Stomach (tissue), 8 donors: ENCODE measurements at regions not wholly inside any gene's neighbourhood (a gene's known extent, or its start where the extent isn't known, plus 50 kb on each side); places are given as distances from the start of the nearest gene placed in this dataset.

Experiments used
- DNase-seq, 2 donors: peaks; one replicate each; pipeline versions ENCODE4 v3.0.0 to v3.0.0-alpha.2; 2013 to 2019
- H3K27ac ChIP-seq, 5 donors: fragments of 200-600 bp in 4 of 5; sonication (generic) in 4 of 5; one replicate each; pipeline ENCODE4 v1.5.1; 2013 to 2019; ENCODE audit warnings: mild to moderate bottlenecking in 1 of 5, moderate library complexity in 1 of 5
- H3K27me3 ChIP-seq, 3 donors: fragments of 200-600 bp; sonication (generic); one replicate each; pipeline ENCODE4 v1.5.1; 2017 to 2019; ENCODE audit warnings: mixed run types in 1 of 3
- H3K36me3 ChIP-seq, 4 donors: fragments of 200-600 bp; sonication (generic); 1 replicate in 3 of 4; 2 replicates in 1 of 4; pipeline ENCODE4 v1.5.1; 2016 to 2019
- H3K4me1 ChIP-seq, 4 donors: fragments of 200-600 bp; sonication (generic); one replicate each; pipeline ENCODE4 v1.5.1; 2016 to 2019
- H3K4me3 ChIP-seq, 4 donors: fragments of 200-600 bp; sonication (generic) in 3 of 4; one replicate each; pipeline ENCODE4 v1.5.1; 2016 to 2019; ENCODE audit warnings: mild to moderate bottlenecking in 1 of 4
- H3K9me3 ChIP-seq, 4 donors: fragments of 200-600 bp; sonication (generic); one replicate each; pipeline ENCODE4 v1.5.1; 2016 to 2019
- CTCF ChIP-seq, 7 experiments: fragments of 450-650 bp in 4 of 7; fragments of 200-600 bp in 3 of 7; sonication (generic) in 3 of 7; IDR thresholded peaks; one replicate each; pipeline ENCODE4 v1.5.1; 2016 to 2019; ENCODE audit warnings: antibody characterized with exemption in 7 of 7, control low read depth in 2 of 7, mild to moderate bottlenecking in 1 of 7
- EP300 ChIP-seq: sonication (generic); formaldehyde crosslinking; IDR thresholded peaks from one replicate; pipeline ENCODE4 v1.6.1; 2017; ENCODE audit warnings: antibody characterized with exemption
- POLR2A ChIP-seq, 4 donors: fragments of 450-650 bp; IDR thresholded peaks; one replicate each; pipeline ENCODE4 v1.6.1; 2016; ENCODE audit warnings: antibody characterized with exemption in 4 of 4, control low read depth in 2 of 4, mild to moderate bottlenecking in 1 of 4, moderate library complexity in 1 of 4
- POLR2AphosphoS5 ChIP-seq, 3 donors: sonication (generic); formaldehyde crosslinking; IDR thresholded peaks; one replicate each; pipeline ENCODE4 v1.6.1; 2016; ENCODE audit warnings: antibody characterized with exemption in 3 of 3
- WGBS, 5 donors: extraction: QIAGEN DNeasy Blood & Tissue Kit in 3 of 5; methylation state at CpG; one replicate each; pipeline versions ENCODE4 v1.1.5 to v1.1.7; 2013 to 2018; 5-methylcytosine and 5-hydroxymethylcytosine counted together
- intact Hi-C: fragments of 100-400 bp; cut with DNase I; formaldehyde crosslinking; loops from one replicate; pipeline ENCODE4 v1.15.1; 2023; ENCODE audit warnings: low total_unique reads
- donor health status: healthy with polysubstance abuse.
- donor health status: Bipolar disorder and iron deficiency.
- donor health status: healthy.

GRCh38 chr3:81279481-81280379 is 481.7 kb downstream of the GBE1 start:
- intact Hi-C loops = no loop called here
- no peaks in the 10 kb centered on the region for H3K36me3 ChIP-seq
- TF ChIP-seq EP300 = no peak
- TF ChIP-seq CTCF (IDR thresholded peaks at IDR 0.05) = no peak
- TF ChIP-seq POLR2A (IDR thresholded peaks at IDR 0.05) = no peak
- no peak for TF ChIP-seq POLR2AphosphoS5 (IDR thresholded peaks at IDR 0.05)
- 33 to 56% (median 51%) methylated on average over 4 of the region's 4 CpGs for WGBS, 5 donors
- no peaks in the 10 kb centered on the region for H3K4me1 ChIP-seq
- no peaks in the 10 kb centered on the region for H3K27me3 ChIP-seq
- H3K27ac ChIP-seq = no peak overlapping the region
- H3K9me3 ChIP-seq = no peaks in the 10 kb centered on the region
- no peak for DNase-seq
- H3K4me3 ChIP-seq = no peak overlapping the region

GRCh38 chr3:81277853-81278252 is 483.6 kb downstream of the GBE1 start:
- Histone ChIP-seq H3K27me3 (no peaks in the 10 kb centered on the region), H3K36me3 (no peaks in the 10 kb centered on the region), H3K4me3 (no peak overlapping the region), H3K27ac (no peak overlapping the region), H3K4me1 (no peaks in the 10 kb centered on the region), H3K9me3 (no peaks in the 10 kb centered on the region)
- DNase-seq = no peak
- TF ChIP-seq POLR2A (IDR thresholded peaks at IDR 0.05) (no peak), CTCF (IDR thresholded peaks at IDR 0.05) (no peak), POLR2AphosphoS5 (IDR thresholded peaks at IDR 0.05) (no peak), EP300 (no peak)
- intact Hi-C loops = no loop called here

- no peaks in the 10 kb centered on the region for H3K9me3 ChIP-seq
- H3K36me3 ChIP-seq = no peaks in the 10 kb centered on the region
- H3K27ac ChIP-seq = no peak overlapping the region
- H3K4me3 ChIP-seq = no peak overlapping the region
- DNase-seq = no peak
- H3K27me3 ChIP-seq = no peaks in the 10 kb centered on the region
- WGBS, 5 donors = 78 to 91% (median 84%) methylated on average over 2 of the region's 2 CpGs
- intact Hi-C loops = no loop called here
- H3K4me1 ChIP-seq = no peaks in the 10 kb centered on the region
- TF ChIP-seq CTCF (IDR thresholded peaks at IDR 0.05) (no peak), EP300 (no peak), POLR2AphosphoS5 (IDR thresholded peaks at IDR 0.05) (no peak), POLR2A (IDR thresholded peaks at IDR 0.05) (no peak)
These were observed 486.8 kb downstream of the GBE1 start for GRCh38 chr3:81274671-81275070.

- intact Hi-C loops = no loop called here
- no peak for DNase-seq
- TF ChIP-seq POLR2AphosphoS5 (IDR thresholded peaks at IDR 0.05) (no peak), CTCF (IDR thresholded peaks at IDR 0.05) (no peak), POLR2A (IDR thresholded peaks at IDR 0.05) (no peak), EP300 (no peak)
- H3K4me1 ChIP-seq = no peaks in the 10 kb centered on the region
- no peaks in the 10 kb centered on the region for H3K27me3 ChIP-seq
- no peaks in the 10 kb centered on the region for H3K36me3 ChIP-seq
- H3K9me3 ChIP-seq = no peaks in the 10 kb centered on the region
- whole genome bisulfite sequencing, 5 donors = 47 to 62% (median 52%) methylated on average over 3 of the region's 3 CpGs
- H3K4me3 ChIP-seq = no peak overlapping the region
- no peak overlapping the region for H3K27ac ChIP-seq
These were observed 490.7 kb downstream of the GBE1 start for GRCh38 chr3:81270603-81271379.
